Thyroid gland (tissue), 4 donors: ENCODE measurements at regions not wholly inside any gene's neighbourhood (a gene's known extent, or its start where the extent isn't known, plus 50 kb on each side); places are given as distances from the start of the nearest gene placed in this dataset.
A peak's percentile ranks its signal among the peaks of the same experiment; 100 is the strongest.

Source experiments
- POLR2A ChIP-seq, 2 donors: fragments of 450-650 bp; IDR thresholded peaks; one replicate each; pipeline ENCODE4 v1.6.1; 2017; ENCODE audit warnings: antibody characterized with exemption in 2 of 2, mild to moderate bottlenecking in 2 of 2, moderate library complexity in 1 of 2
- TF ChIP-seq, protein P1 (sequence below), 6 experiments: fragments of 200-600 bp in 3 of 6; fragments of 450-650 bp in 3 of 6; sonication (generic) in 3 of 6; IDR thresholded peaks; one replicate each; pipeline ENCODE4 v1.5.1; 2016 to 2019; ENCODE audit warnings: antibody characterized with exemption in 6 of 6, mild to moderate bottlenecking in 2 of 6, inconsistent platforms in 1 of 6, moderate library complexity in 1 of 6

DNA sequence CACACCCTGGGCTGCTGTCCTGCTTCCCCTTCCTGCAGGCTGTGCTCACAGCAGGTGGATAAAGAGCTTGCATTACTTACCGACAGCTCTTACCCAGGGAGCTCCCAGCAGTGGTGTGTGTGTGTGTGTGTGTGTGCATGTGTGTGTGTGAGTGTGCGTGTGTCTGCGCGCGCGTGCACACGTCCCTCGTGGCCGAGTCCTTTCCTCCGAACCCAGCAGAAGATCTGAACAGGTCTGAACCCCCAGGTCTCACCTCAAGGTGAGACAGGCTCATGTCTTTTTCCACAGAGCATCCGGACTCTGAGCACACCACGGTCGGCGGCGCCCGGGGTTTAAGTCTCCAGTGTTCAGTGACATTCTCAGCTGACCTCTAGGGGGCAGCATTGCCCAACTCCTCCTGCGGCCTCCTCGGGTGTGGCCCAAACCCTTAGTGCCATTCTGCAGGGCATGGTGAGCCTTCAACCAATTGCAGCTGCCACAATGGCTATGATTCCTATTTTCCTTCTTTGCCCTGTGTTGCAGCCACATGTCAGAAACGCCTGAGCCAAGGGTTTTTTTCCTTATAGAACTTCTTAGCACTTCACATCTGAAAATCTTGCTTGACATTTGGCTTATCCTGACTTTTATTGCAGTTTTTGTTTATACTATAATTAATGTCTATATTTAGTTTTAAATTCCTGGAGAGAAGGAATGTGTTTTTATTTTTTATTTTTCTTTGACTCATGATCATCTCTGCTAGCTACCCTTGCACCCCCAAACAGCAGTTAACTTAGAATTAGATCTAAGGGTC lies 64.1 kb upstream of the KLHL25 start:
- TF ChIP-seq, protein P1, sequence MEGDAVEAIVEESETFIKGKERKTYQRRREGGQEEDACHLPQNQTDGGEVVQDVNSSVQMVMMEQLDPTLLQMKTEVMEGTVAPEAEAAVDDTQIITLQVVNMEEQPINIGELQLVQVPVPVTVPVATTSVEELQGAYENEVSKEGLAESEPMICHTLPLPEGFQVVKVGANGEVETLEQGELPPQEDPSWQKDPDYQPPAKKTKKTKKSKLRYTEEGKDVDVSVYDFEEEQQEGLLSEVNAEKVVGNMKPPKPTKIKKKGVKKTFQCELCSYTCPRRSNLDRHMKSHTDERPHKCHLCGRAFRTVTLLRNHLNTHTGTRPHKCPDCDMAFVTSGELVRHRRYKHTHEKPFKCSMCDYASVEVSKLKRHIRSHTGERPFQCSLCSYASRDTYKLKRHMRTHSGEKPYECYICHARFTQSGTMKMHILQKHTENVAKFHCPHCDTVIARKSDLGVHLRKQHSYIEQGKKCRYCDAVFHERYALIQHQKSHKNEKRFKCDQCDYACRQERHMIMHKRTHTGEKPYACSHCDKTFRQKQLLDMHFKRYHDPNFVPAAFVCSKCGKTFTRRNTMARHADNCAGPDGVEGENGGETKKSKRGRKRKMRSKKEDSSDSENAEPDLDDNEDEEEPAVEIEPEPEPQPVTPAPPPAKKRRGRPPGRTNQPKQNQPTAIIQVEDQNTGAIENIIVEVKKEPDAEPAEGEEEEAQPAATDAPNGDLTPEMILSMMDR (IDR thresholded peaks at IDR 0.05), result peak; percentile 38 to 75 (median 64)
- TF ChIP-seq POLR2A (IDR thresholded peaks at IDR 0.05), result no peak
